K562 (cell line): ENCODE measurements at regions not wholly inside any gene's neighbourhood (a gene's known extent, or its start where the extent isn't known, plus 50 kb on each side); places are given as distances from the start of the nearest gene placed in this dataset.

ENCODE experiments used
- BHLHE40 ChIP-seq: IDR thresholded peaks from 2 replicates; pipeline ENCODE4 v1.6.1; 2011; ENCODE audit warnings: low read length, improper control_type of control experiment
- DIDO1 ChIP-seq: fragments of 450-650 bp; IDR thresholded peaks from 2 replicates; pipeline ENCODE4 v1.6.1; 2016; ENCODE audit warnings: low read depth, missing biosample characterization, missing genetic modification characterization
- EP300 ChIP-seq: IDR thresholded peaks from 2 replicates; pipeline ENCODE4 v1.6.1; 2012; ENCODE audit warnings: low read length, improper control_type of control experiment
- NELFE ChIP-seq: IDR thresholded peaks from 2 replicates; pipeline ENCODE4 v1.6.1; 2011; ENCODE audit warnings: mild to moderate bottlenecking; ENCODE audit not compliant: insufficient read depth, insufficient read length
- PTBP1 ChIP-seq: fragments of 200-400 bp; formaldehyde crosslinking; IDR thresholded peaks from 2 replicates; pipeline ENCODE4 v1.6.1; 2017; ENCODE audit warnings: low read depth, low read length
- SMAD1 ChIP-seq: fragments of 150-350 bp; IDR thresholded peaks from 2 replicates; pipeline ENCODE4 v1.6.1; 2014; ENCODE audit warnings: low read length, low read depth; ENCODE audit not compliant: partially characterized antibody
- ZNF121 ChIP-seq: sonication (generic); formaldehyde crosslinking; conservative IDR thresholded peaks from 2 replicates; pipeline ENCODE4 v1.8.0; 2022; ENCODE audit warnings: missing genetic modification reagents

GRCh38 chr15:29990954-29991353 is 91.8 kb upstream of the GOLGA8J start:
- no peak for TF ChIP-seq PTBP1
- no peak for TF ChIP-seq ZNF121 (CRISPR knock-in tag)
- TF ChIP-seq DIDO1 (tag): no peak
- no peak for TF ChIP-seq BHLHE40
- TF ChIP-seq EP300: no peak
- no peak for TF ChIP-seq NELFE
- no peak for TF ChIP-seq SMAD1
